Gastrocnemius medialis (tissue), 4 donors: ENCODE measurements at regions not wholly inside any gene's neighbourhood (a gene's known extent, or its start where the extent isn't known, plus 50 kb on each side); places are given as distances from the start of the nearest gene placed in this dataset.

Experiments used
- ATAC-seq, 2 donors: fragments of 150-250 bp; one replicate each; pipeline ENCODE4 v1.9.1; 2016
- DNase-seq, 2 donors: peaks; one replicate each; pipeline ENCODE4 v3.0.0-alpha.2; 2019
- H3K27ac ChIP-seq, 4 donors: fragments of 200-600 bp; sonication (generic); 1 replicate in 1 of 4; 2 replicates in 3 of 4; pipeline ENCODE4 v1.5.1; 2016 to 2018; ENCODE audit warnings: mild to moderate bottlenecking in 2 of 4, moderate library complexity in 1 of 4
- H3K27me3 ChIP-seq, 3 donors: fragments of 200-600 bp; sonication (generic) in 2 of 3; 1 replicate in 1 of 3; 2 replicates in 2 of 3; pipeline versions ENCODE4 v1.5.1 to v1.6.0; 2016 to 2019; ENCODE audit warnings: mild to moderate bottlenecking in 1 of 3, moderate library complexity in 1 of 3
- H3K36me3 ChIP-seq, 2 donors: fragments of 200-600 bp; sonication (generic) in 1 of 2; one replicate each; pipeline ENCODE4 v1.5.1; 2017 to 2018
- H3K4me1 ChIP-seq, 2 donors: fragments of 200-600 bp; sonication (generic) in 1 of 2; one replicate each; pipeline ENCODE4 v1.5.1; 2016 to 2017; ENCODE audit warnings: mild to moderate bottlenecking in 2 of 2
- H3K4me3 ChIP-seq, 4 donors: fragments of 200-600 bp; sonication (generic) in 3 of 4; 1 replicate in 1 of 4; 2 replicates in 3 of 4; pipeline ENCODE4 v1.5.1; 2016 to 2019; ENCODE audit warnings: mild to moderate bottlenecking in 2 of 4
- H3K9me3 ChIP-seq, 3 donors: fragments of 200-600 bp; sonication (generic) in 2 of 3; 1 replicate in 1 of 3; 2 replicates in 2 of 3; pipeline ENCODE4 v1.5.1; 2016 to 2019
- POLR2A ChIP-seq, 2 donors: fragments of 450-650 bp; IDR thresholded peaks; one replicate each; pipeline ENCODE4 v1.6.1; 2017; ENCODE audit warnings: antibody characterized with exemption in 2 of 2, mild to moderate bottlenecking in 2 of 2, moderate library complexity in 2 of 2
- in situ Hi-C, 4 donors: fragments of 200-750 bp; cut with MboI; loops; one replicate each; pipeline versions ENCODE4 v1.15.0 to v1.8.0; 2017; ENCODE audit warnings: low sequenced_read_pairs in 4 of 4
- intact Hi-C: fragments of 100-400 bp; cut with DNase I; formaldehyde crosslinking; loops from one replicate; pipeline ENCODE4 v1.15.1; 2023; ENCODE audit warnings: low total_unique reads
- TF ChIP-seq, protein P1 (sequence below), 5 experiments: fragments of 450-650 bp in 3 of 5; fragments of 200-600 bp in 2 of 5; sonication (generic) in 2 of 5; IDR thresholded peaks in 4 of 5; conservative IDR thresholded peaks in 1 of 5; 1 replicate in 4 of 5; 2 replicates in 1 of 5; pipeline ENCODE4 v1.5.1; 2016 to 2019; ENCODE audit warnings: antibody characterized with exemption in 5 of 5, mild to moderate bottlenecking in 3 of 5, moderate library complexity in 3 of 5

DNA sequence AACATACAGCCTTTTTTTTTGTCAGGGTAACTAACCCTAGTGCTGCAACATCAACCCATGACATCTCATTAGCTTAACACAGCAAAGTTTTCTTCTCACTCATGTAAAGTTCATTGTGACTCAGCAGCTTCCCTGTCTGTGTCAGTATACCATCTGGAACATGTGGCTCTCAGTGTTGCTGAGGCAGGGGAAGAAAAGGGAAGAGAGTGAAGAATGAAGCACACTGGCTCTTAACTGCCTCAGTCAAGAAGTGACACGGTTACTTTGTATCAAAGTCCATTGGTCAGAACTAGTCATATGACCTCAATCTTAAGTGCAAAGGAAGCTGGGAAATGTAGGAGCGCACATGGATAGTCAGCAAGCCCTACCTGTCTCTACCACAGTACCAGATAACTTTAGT, 185.0 kb upstream of the ELL2 start:
- no peaks in the 10 kb centered on the region for H3K36me3 ChIP-seq
- no peaks in the 10 kb centered on the region for H3K4me1 ChIP-seq
- intact Hi-C loops (no loop called here), in situ Hi-C loops (no loop called here)
- no peak overlapping the region for H3K27ac ChIP-seq
- no peaks in the 10 kb centered on the region for H3K27me3 ChIP-seq
- H3K9me3 ChIP-seq = no peaks in the 10 kb centered on the region
- peak in 1 of 2 donors; percentile 2 for DNase-seq
- no peak for TF ChIP-seq POLR2A (IDR thresholded peaks at IDR 0.05)
- TF ChIP-seq, protein P1, sequence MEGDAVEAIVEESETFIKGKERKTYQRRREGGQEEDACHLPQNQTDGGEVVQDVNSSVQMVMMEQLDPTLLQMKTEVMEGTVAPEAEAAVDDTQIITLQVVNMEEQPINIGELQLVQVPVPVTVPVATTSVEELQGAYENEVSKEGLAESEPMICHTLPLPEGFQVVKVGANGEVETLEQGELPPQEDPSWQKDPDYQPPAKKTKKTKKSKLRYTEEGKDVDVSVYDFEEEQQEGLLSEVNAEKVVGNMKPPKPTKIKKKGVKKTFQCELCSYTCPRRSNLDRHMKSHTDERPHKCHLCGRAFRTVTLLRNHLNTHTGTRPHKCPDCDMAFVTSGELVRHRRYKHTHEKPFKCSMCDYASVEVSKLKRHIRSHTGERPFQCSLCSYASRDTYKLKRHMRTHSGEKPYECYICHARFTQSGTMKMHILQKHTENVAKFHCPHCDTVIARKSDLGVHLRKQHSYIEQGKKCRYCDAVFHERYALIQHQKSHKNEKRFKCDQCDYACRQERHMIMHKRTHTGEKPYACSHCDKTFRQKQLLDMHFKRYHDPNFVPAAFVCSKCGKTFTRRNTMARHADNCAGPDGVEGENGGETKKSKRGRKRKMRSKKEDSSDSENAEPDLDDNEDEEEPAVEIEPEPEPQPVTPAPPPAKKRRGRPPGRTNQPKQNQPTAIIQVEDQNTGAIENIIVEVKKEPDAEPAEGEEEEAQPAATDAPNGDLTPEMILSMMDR (IDR thresholded peaks at IDR 0.05 in 4 of 5, conservative IDR thresholded peaks at IDR 0.05 in 1 of 5) = no peak
- H3K4me3 ChIP-seq = no peak overlapping the region
- ATAC-seq = no peak

- Histone ChIP-seq H3K4me1 (no peaks in the 10 kb centered on the region), H3K4me3 (no peak overlapping the region), H3K27ac (no peak overlapping the region), H3K36me3 (no peaks in the 10 kb centered on the region), H3K27me3 (no peaks in the 10 kb centered on the region), H3K9me3 (no peaks in the 10 kb centered on the region)
- in situ Hi-C loops (no loop called here), intact Hi-C loops (no loop called here)
- no peak for ATAC-seq
- DNase-seq = no peak
- no peak for TF ChIP-seq POLR2A (IDR thresholded peaks at IDR 0.05)
- TF ChIP-seq, protein P1 (IDR thresholded peaks at IDR 0.05 in 4 of 5, conservative IDR thresholded peaks at IDR 0.05 in 1 of 5) = no peak
These were observed 182.6 kb upstream of the ELL2 start for GRCh38 chr5:96144289-96144688.

DNA sequence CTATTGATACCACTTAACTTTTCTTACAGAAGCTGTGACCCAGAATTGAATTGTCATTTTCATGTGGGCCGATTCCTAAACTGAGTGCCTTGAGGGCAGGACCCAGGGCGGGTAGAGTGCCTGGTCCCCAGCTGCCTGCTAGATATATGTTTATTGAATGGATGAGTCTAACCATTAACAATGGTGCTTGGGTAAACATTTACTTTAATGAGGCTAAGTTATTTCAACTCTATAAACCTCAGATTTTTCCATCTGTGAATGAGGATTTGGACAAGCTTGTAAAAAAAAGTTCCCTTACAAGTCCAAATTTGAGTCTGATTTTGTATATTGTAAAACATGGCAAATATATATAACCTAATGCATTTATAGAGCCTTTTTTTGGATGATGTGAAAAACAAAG, 181.8 kb upstream of the ELL2 start:
- DNase-seq (no peak), ATAC-seq (no peak)
- TF ChIP-seq, protein P1 (IDR thresholded peaks at IDR 0.05 in 4 of 5, conservative IDR thresholded peaks at IDR 0.05 in 1 of 5) = no peak
- no peak for TF ChIP-seq POLR2A (IDR thresholded peaks at IDR 0.05)
- Histone ChIP-seq H3K4me3 (no peak overlapping the region), H3K27me3 (no peaks in the 10 kb centered on the region), H3K4me1 (no peaks in the 10 kb centered on the region), H3K36me3 (no peaks in the 10 kb centered on the region), H3K27ac (no peak overlapping the region), H3K9me3 (no peaks in the 10 kb centered on the region)
- in situ Hi-C loops = no loop called here
- intact Hi-C loops = no loop called here

DNA sequence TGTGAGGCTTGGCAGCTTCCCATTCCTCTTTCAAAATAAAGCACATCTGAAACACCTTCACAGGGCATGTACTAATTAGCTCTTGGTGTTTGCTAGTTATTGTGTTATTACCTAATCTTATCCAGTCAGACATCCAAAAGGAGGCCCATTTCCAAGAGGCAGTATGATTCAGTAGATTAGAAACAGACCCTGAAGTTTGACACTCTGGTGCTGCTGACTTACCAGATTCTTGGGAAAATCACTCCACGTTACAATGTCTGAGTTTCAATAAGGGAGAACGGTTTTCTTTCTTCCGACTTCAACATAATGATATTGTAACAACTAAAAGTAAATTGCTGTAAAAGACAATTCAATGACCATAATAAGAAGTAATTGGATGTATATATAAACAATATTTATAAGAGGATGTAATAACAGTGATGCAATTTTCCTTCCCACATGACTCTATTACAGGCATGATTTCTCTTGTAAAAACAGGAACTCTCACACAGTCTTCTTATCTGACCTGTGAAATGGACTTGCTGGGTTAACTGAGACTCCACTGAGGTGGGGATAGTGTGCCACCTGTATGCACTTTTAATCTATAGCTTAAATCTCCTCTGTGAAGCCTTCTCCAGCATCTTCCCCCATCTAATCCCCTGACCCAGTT, 181.3 kb upstream of the ELL2 start:
- Histone ChIP-seq H3K27me3 (no peaks in the 10 kb centered on the region), H3K9me3 (no peaks in the 10 kb centered on the region), H3K4me3 (no peak overlapping the region), H3K4me1 (no peaks in the 10 kb centered on the region), H3K36me3 (no peaks in the 10 kb centered on the region), H3K27ac (no peak overlapping the region)
- in situ Hi-C loops = no loop called here
- intact Hi-C loops = no loop called here
- TF ChIP-seq POLR2A (IDR thresholded peaks at IDR 0.05) = no peak
- TF ChIP-seq, protein P1 (IDR thresholded peaks at IDR 0.05 in 4 of 5, conservative IDR thresholded peaks at IDR 0.05 in 1 of 5) = no peak
- ATAC-seq (no peak), DNase-seq (no peak)
